ENCODE measurements at regions not wholly inside any gene's neighbourhood (a gene's known extent, or its start where the extent isn't known, plus 50 kb on each side); places are given as distances from the start of the nearest gene placed in this dataset.

DNA sequence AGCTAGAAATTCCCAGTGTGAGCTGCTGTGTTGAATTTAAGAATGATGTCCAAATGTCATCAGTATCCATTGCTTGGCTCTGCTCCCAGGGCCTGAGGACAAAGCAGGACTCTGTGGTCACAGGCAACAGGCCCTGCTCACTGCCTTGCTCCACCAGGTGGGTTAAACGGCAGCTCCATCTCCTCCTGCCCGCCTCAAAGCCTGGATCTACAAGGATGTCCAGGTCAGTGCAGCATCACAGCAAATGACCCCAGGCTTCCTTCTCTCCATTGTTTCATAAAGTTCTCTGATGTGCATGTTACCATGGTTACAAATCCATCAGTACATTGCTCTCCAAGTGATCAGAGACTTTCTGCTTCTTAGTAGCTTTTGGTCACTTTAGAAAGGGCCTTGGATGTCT, 322.0 kb upstream of the ZNF32 start:
- peaks cover 11% of the 10 kb centered on the region for H3K4me1 ChIP-seq (ENCODE audit: control insufficient read depth, insufficient read depth, low read length)
- H3K27ac ChIP-seq (ENCODE audit: low read depth, low read length), result no peak overlapping the region
- H3K36me3 ChIP-seq (ENCODE audit: control insufficient read depth, insufficient read depth, low read length), result no peaks in the 10 kb centered on the region
- no peaks in the 10 kb centered on the region for H3K27me3 ChIP-seq (ENCODE audit: control insufficient read depth, insufficient read depth, low read length)
- WGBS (ENCODE audit: insufficient coverage), result 57% methylated on average over 1 of the region's 2 CpGs
- no peak overlapping the region for H3K4me3 ChIP-seq (ENCODE audit: low read depth, low read length)
- DNase-seq (ENCODE audit: low read depth in 4 of 6, low spot score in 6 of 6), result peak in 2 of 6 donors; percentile 22 to 39
- no peaks in the 10 kb centered on the region for H3K9me3 ChIP-seq (ENCODE audit: control insufficient read depth, insufficient read depth, low read length)

DNA sequence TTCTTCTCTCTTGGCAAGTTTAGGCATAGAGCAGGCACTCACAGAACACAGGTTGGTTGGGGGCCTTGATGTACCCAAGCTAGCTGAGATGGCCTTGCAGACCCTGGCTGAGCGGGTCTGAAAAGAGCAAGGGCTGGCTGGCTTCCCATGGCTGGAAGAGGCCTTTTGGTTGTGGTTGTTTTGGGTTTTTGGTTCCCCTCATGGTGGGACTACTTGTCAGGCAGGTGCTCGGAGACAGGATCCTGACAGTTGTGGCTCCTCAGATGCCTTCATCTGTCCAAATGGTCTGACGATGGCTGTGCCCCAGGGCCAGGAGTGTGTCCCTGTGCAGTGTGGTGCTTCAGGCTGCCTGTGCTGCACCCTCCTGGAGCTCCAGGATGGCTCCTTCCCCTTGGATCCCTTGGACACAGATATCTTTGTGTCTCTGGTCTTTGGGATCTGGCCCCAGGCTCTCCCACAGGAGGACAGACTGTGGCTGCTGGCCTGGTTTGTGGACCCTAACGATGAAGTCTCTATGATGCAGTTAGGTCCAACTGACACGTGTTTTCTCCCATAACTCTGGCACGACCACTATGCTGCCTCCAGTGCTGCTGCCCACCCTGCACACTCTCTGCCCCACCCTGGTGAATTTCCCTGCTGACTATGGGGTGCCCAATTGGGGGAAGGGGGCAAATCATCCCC, 321.5 kb upstream of the ZNF32 start:
- Histone ChIP-seq H3K27me3 (ENCODE audit: control insufficient read depth, insufficient read depth, low read length) (no peaks in the 10 kb centered on the region), H3K4me1 (ENCODE audit: control insufficient read depth, insufficient read depth, low read length) (peaks cover 11% of the 10 kb centered on the region), H3K27ac (ENCODE audit: low read depth, low read length) (no peak overlapping the region), H3K4me3 (ENCODE audit: low read depth, low read length) (no peak overlapping the region), H3K36me3 (ENCODE audit: control insufficient read depth, insufficient read depth, low read length) (no peaks in the 10 kb centered on the region), H3K9me3 (ENCODE audit: control insufficient read depth, insufficient read depth, low read length) (no peaks in the 10 kb centered on the region)
- DNase-seq (ENCODE audit: low read depth in 4 of 6, low spot score in 6 of 6), result no peak
- 91% methylated on average over 6 of the region's 6 CpGs for WGBS (ENCODE audit: insufficient coverage)

DNA sequence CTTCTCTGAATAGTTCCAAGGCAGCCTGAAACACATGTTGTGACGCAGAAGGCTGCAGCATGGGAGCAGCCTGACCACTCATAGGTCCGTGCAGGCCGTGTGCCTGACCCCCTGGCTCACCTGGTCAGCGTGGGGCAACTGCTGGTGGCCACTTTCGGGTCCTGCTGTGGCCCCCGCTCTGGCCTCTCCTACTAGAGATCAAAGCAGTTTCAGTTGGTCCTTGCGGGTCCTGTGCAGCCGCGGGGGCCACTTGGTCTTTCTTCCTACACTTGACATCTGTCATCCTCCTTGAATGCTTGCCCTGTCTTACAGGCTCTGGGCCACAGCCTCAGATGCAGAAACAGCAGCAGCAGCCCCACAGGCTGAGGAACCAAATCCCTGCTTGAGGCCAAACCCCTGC, 320.8 kb upstream of the ZNF32 start:
- H3K9me3 ChIP-seq (ENCODE audit: control insufficient read depth, insufficient read depth, low read length), result no peaks in the 10 kb centered on the region
- 89% methylated on average over 9 of the region's 9 CpGs for WGBS (ENCODE audit: insufficient coverage)
- no peak for DNase-seq (ENCODE audit: low read depth in 4 of 6, low spot score in 6 of 6)
- H3K4me1 ChIP-seq (ENCODE audit: control insufficient read depth, insufficient read depth, low read length), result peaks cover 11% of the 10 kb centered on the region
- H3K27me3 ChIP-seq (ENCODE audit: control insufficient read depth, insufficient read depth, low read length), result no peaks in the 10 kb centered on the region
- no peaks in the 10 kb centered on the region for H3K36me3 ChIP-seq (ENCODE audit: control insufficient read depth, insufficient read depth, low read length)
- no peak overlapping the region for H3K27ac ChIP-seq (ENCODE audit: low read depth, low read length)
- no peak overlapping the region for H3K4me3 ChIP-seq (ENCODE audit: low read depth, low read length)

GRCh38 chr10:43968961-43969360, 320.3 kb upstream of the ZNF32 start:
- Histone ChIP-seq H3K4me1 (ENCODE audit: control insufficient read depth, insufficient read depth, low read length) (peaks cover 13% of the 10 kb centered on the region), H3K27me3 (ENCODE audit: control insufficient read depth, insufficient read depth, low read length) (no peaks in the 10 kb centered on the region), H3K4me3 (ENCODE audit: low read depth, low read length) (no peak overlapping the region), H3K27ac (ENCODE audit: low read depth, low read length) (no peak overlapping the region), H3K9me3 (ENCODE audit: control insufficient read depth, insufficient read depth, low read length) (no peaks in the 10 kb centered on the region), H3K36me3 (ENCODE audit: control insufficient read depth, insufficient read depth, low read length) (no peaks in the 10 kb centered on the region)
- WGBS (ENCODE audit: insufficient coverage), result 76% methylated on average over 13 of the region's 14 CpGs
- DNase-seq (ENCODE audit: low read depth in 4 of 6, low spot score in 6 of 6), result no peak

DNA sequence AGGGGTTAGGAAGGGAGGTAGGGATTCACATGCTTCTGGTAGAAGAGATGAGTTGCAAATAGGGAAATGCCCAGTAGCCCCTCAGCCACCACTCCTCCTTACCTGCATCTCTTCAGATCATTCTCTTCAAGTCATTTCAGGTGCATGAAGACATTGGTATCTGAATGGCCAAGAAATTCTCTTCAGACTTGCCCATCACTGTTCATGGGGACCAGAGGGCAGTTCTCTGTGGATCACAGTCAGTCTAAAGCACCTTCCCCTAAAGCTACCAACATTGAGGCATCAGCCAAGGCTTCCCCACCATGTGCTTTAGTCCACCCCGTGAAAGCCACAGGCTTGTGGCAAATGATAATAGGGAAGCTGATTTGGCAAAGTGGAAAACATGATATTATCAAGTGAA, 319.4 kb upstream of the ZNF32 start:
- WGBS (ENCODE audit: insufficient coverage), result no CpG with 5 or more reads among the region's 1 CpG
- Histone ChIP-seq H3K9me3 (ENCODE audit: control insufficient read depth, insufficient read depth, low read length) (no peaks in the 10 kb centered on the region), H3K4me3 (ENCODE audit: low read depth, low read length) (no peak overlapping the region), H3K36me3 (ENCODE audit: control insufficient read depth, insufficient read depth, low read length) (no peaks in the 10 kb centered on the region), H3K27me3 (ENCODE audit: control insufficient read depth, insufficient read depth, low read length) (no peaks in the 10 kb centered on the region), H3K27ac (ENCODE audit: low read depth, low read length) (no peak overlapping the region), H3K4me1 (ENCODE audit: control insufficient read depth, insufficient read depth, low read length) (peaks cover 14% of the 10 kb centered on the region)
- no peak for DNase-seq (ENCODE audit: low read depth in 4 of 6, low spot score in 6 of 6)

DNA sequence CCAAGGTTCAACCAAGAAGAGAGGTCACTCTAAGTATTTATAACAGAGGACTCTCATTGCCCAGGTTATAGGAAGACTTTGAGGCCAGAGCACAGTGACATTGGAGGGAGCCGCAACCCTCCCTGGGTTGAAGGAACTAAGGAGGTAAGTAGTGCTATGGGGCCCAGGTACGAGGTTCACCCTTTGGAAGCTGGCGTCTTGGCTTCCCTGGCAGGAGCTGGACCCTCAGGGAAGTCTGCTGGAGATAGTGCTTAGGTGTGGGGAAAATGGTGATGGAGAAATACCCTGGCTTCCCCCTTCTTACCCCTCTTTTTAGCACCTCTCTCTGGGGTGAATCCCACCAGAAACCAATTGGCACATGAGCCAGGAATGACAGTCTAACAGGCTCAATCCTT, 317.9 kb upstream of the ZNF32 start:
- peaks cover 19% of the 10 kb centered on the region for H3K4me1 ChIP-seq (ENCODE audit: control insufficient read depth, insufficient read depth, low read length)
- H3K9me3 ChIP-seq (ENCODE audit: control insufficient read depth, insufficient read depth, low read length), result no peaks in the 10 kb centered on the region
- WGBS (ENCODE audit: insufficient coverage), result 100% methylated on average over 1 of the region's 3 CpGs
- H3K36me3 ChIP-seq (ENCODE audit: control insufficient read depth, insufficient read depth, low read length), result no peaks in the 10 kb centered on the region
- no peaks in the 10 kb centered on the region for H3K27me3 ChIP-seq (ENCODE audit: control insufficient read depth, insufficient read depth, low read length)
- H3K4me3 ChIP-seq (ENCODE audit: low read depth, low read length), result no peak overlapping the region
- no peak overlapping the region for H3K27ac ChIP-seq (ENCODE audit: low read depth, low read length)
- DNase-seq (ENCODE audit: low read depth in 4 of 6, low spot score in 6 of 6), result no peak

DNA sequence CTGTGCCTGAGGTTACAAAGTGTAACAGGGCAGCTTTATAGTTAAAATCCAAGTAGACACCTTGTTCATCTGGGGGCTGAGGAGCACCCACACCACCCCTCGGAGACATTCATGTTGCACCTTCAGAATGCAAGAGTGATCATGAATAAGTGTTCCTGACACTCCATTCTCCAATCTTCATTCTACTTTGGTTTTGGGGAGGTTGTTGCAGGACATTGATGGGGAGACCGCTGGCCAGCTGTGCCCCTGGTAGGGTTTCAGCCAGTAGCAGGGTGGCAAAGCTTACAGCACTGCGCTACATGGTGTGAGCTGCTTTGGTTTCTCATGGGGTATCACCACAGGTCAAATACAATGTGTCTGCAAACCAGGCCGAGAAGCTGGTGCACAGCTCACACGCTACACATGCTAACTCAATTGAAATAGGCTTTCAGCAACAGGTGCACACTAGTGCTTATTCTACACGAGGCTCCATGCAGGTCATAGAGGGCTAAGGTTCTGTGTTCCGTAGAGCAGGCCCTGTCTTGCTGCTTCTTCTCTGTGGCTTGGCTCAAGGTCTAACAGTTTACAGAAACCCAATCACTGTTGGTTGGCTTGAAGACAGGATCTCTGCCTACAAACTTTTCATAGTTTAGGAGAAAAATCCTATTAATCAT, 317.4 kb upstream of the ZNF32 start:
- no peak for DNase-seq (ENCODE audit: low read depth in 4 of 6, low spot score in 6 of 6)
- H3K27me3 ChIP-seq (ENCODE audit: control insufficient read depth, insufficient read depth, low read length), result no peaks in the 10 kb centered on the region
- peaks cover 19% of the 10 kb centered on the region for H3K4me1 ChIP-seq (ENCODE audit: control insufficient read depth, insufficient read depth, low read length)
- no peak overlapping the region for H3K4me3 ChIP-seq (ENCODE audit: low read depth, low read length)
- H3K27ac ChIP-seq (ENCODE audit: low read depth, low read length), result no peak overlapping the region
- H3K9me3 ChIP-seq (ENCODE audit: control insufficient read depth, insufficient read depth, low read length), result no peaks in the 10 kb centered on the region
- 92% methylated on average over 6 of the region's 7 CpGs for WGBS (ENCODE audit: insufficient coverage)
- H3K36me3 ChIP-seq (ENCODE audit: control insufficient read depth, insufficient read depth, low read length), result no peaks in the 10 kb centered on the region

GRCh38 chr10:43965033-43965917, 316.6 kb upstream of the ZNF32 start:
- Histone ChIP-seq H3K4me1 (ENCODE audit: control insufficient read depth, insufficient read depth, low read length) (peaks cover 14% of the 10 kb centered on the region), H3K9me3 (ENCODE audit: control insufficient read depth, insufficient read depth, low read length) (no peaks in the 10 kb centered on the region), H3K27me3 (ENCODE audit: control insufficient read depth, insufficient read depth, low read length) (no peaks in the 10 kb centered on the region), H3K36me3 (ENCODE audit: control insufficient read depth, insufficient read depth, low read length) (no peaks in the 10 kb centered on the region), H3K27ac (ENCODE audit: low read depth, low read length) (no peak overlapping the region), H3K4me3 (ENCODE audit: low read depth, low read length) (no peak overlapping the region)
- WGBS (ENCODE audit: insufficient coverage), result 56% methylated on average over 6 of the region's 14 CpGs
- DNase-seq (ENCODE audit: low read depth in 4 of 6, low spot score in 6 of 6), result no peak

DNA sequence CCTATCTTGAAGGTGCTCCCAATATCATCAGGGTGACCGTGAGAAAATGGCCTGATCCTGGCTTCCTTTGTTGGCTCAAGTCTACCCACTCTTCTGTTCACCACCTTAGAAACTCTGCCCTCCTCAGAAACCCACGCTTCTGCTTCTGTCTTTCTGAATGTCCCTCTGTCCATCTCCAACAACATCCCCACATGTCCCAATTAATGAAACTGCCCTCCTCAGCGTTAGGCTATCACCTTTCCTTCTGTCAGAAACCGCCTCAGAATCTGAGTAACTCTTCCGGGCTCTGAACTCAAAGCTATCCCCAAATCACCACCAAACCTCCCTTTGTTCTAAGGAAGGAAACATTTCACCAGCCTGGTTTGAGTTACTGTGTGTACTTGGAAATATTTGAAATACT, 315.8 kb upstream of the ZNF32 start:
- Histone ChIP-seq H3K36me3 (ENCODE audit: control insufficient read depth, insufficient read depth, low read length) (no peaks in the 10 kb centered on the region), H3K9me3 (ENCODE audit: control insufficient read depth, insufficient read depth, low read length) (no peaks in the 10 kb centered on the region), H3K4me3 (ENCODE audit: low read depth, low read length) (no peak overlapping the region), H3K27ac (ENCODE audit: low read depth, low read length) (no peak overlapping the region), H3K27me3 (ENCODE audit: control insufficient read depth, insufficient read depth, low read length) (no peaks in the 10 kb centered on the region), H3K4me1 (ENCODE audit: control insufficient read depth, insufficient read depth, low read length) (peaks cover 14% of the 10 kb centered on the region)
- DNase-seq (ENCODE audit: low read depth in 4 of 6, low spot score in 6 of 6), result no peak
- WGBS (ENCODE audit: insufficient coverage), result 98% methylated on average over 3 of the region's 5 CpGs

Measured in spinal cord (tissue), 9 donors.